GM23338 (cell line): ENCODE measurements at regions not wholly inside any gene's neighbourhood (a gene's known extent, or its start where the extent isn't known, plus 50 kb on each side); places are given as distances from the start of the nearest gene placed in this dataset.

Experiments
- ATAC-seq: fragments of 200-7000 bp; cut with Tn5 transposase; 3 replicates; pipeline ENCODE4 v1.9.1; 2020
- DNase-seq: peaks from one replicate; pipeline ENCODE4 v3.0.0-alpha.2; 2015; ENCODE audit warnings: low spot score
- H2AFZ ChIP-seq: fragments of 200-600 bp; sonication (generic); 2 replicates; pipeline ENCODE4 v1.8.0; 2016; ENCODE audit warnings: antibody characterized with exemption, mild to moderate bottlenecking, moderate library complexity
- H3F3A ChIP-seq: fragments of 200-600 bp; sonication (generic); replicated peaks from 2 replicates; pipeline ENCODE4 v1.8.0; 2017; ENCODE audit warnings: antibody characterized with exemption, mixed run types, low read depth
- H3K27ac ChIP-seq: fragments of 200-600 bp; sonication (generic); 2 replicates; pipeline ENCODE4 v1.6.1; 2016; ENCODE audit warnings: low read depth
- H3K27me3 ChIP-seq: fragments of 200-600 bp; sonication (generic); 2 replicates; pipeline ENCODE4 v1.8.0; 2016; ENCODE audit warnings: mild to moderate bottlenecking, mixed run types, moderate library complexity; ENCODE audit not compliant: insufficient read depth
- H3K36me3 ChIP-seq: fragments of 200-600 bp; sonication (generic); 2 replicates; pipeline ENCODE4 v1.8.0; 2016; ENCODE audit warnings: mild to moderate bottlenecking; ENCODE audit not compliant: insufficient read depth
- H3K4me1 ChIP-seq: fragments of 200-600 bp; sonication (generic); 2 replicates; pipeline ENCODE4 v1.8.0; 2016; ENCODE audit warnings: mild to moderate bottlenecking, moderate library complexity; ENCODE audit not compliant: insufficient read depth
- H3K4me2 ChIP-seq: fragments of 200-600 bp; sonication (generic); 2 replicates; pipeline ENCODE4 v1.7.1; 2017; ENCODE audit warnings: mixed run types
- H3K4me3 ChIP-seq: fragments of 200-600 bp; sonication (generic); 2 replicates; pipeline ENCODE4 v1.6.1; 2016; ENCODE audit warnings: mixed run types
- H3K79me2 ChIP-seq: fragments of 200-600 bp; sonication (generic); replicated peaks from 2 replicates; pipeline ENCODE4 v1.8.0; 2017; ENCODE audit warnings: mild to moderate bottlenecking; ENCODE audit not compliant: insufficient read depth
- H3K9me2 ChIP-seq: fragments of 200-600 bp; sonication (generic); 2 replicates; pipeline ENCODE4 v1.8.0; 2017; ENCODE audit not compliant: insufficient read depth
- H4K20me1 ChIP-seq: fragments of 200-600 bp; sonication (generic); replicated peaks from 2 replicates; pipeline ENCODE4 v1.8.0; 2017; ENCODE audit warnings: mild to moderate bottlenecking; ENCODE audit not compliant: insufficient read depth
- H3K27ac Mint-ChIP-seq: 2 replicates; pipeline ENCODE4 v1.8.0; 2020; ENCODE audit warnings: inconsistent platforms, mild to moderate bottlenecking, moderate library complexity, mixed read lengths
- H3K27me3 Mint-ChIP-seq: 3 replicates; pipeline ENCODE4 v1.8.0; 2022; ENCODE audit warnings: low read depth, mild to moderate bottlenecking, moderate library complexity, mixed read lengths, inconsistent platforms; ENCODE audit not compliant: insufficient read depth, poor library complexity
- H3K36me3 Mint-ChIP-seq: 3 replicates; pipeline ENCODE4 v1.8.0; 2021; ENCODE audit warnings: low read depth, mild to moderate bottlenecking, inconsistent platforms, moderate library complexity, mixed read lengths
- H3K4me1 Mint-ChIP-seq: 3 replicates; pipeline ENCODE4 v1.8.0; 2020; ENCODE audit warnings: mild to moderate bottlenecking, inconsistent platforms, mixed read lengths
- H3K4me3 Mint-ChIP-seq: 3 replicates; pipeline ENCODE4 v1.8.0; 2021; ENCODE audit warnings: moderate library complexity, mild to moderate bottlenecking, inconsistent platforms, mixed read lengths
- H3K9me3 Mint-ChIP-seq: 3 replicates; pipeline ENCODE4 v1.8.0; 2020; ENCODE audit warnings: moderate library complexity, mild to moderate bottlenecking, inconsistent platforms, mixed read lengths
- CREB1 ChIP-seq: fragments of 250-450 bp; sonication (Bioruptor Pico); IDR thresholded peaks from 2 replicates; pipeline ENCODE4 v1.5.0; 2020; ENCODE audit warnings: low read depth, mild to moderate bottlenecking, moderate library complexity
- EZH2 ChIP-seq: fragments of 200-600 bp; sonication (generic); IDR thresholded peaks from one replicate; pipeline ENCODE4 v1.8.0; 2017; ENCODE audit warnings: antibody characterized with exemption, mild to moderate bottlenecking, low read depth; ENCODE audit not compliant: unreplicated experiment
- EZH2phosphoT487 ChIP-seq: fragments of 200-600 bp; sonication (generic); IDR thresholded peaks from one replicate; pipeline ENCODE4 v1.8.1; 2018; ENCODE audit warnings: antibody characterized with exemption; ENCODE audit not compliant: unreplicated experiment
- JUNB ChIP-seq: IDR thresholded peaks from one replicate; pipeline ENCODE4 v1.6.1; 2016; ENCODE audit warnings: antibody characterized with exemption; ENCODE audit not compliant: unreplicated experiment
- NANOG ChIP-seq: IDR thresholded peaks from 2 replicates; pipeline ENCODE4 v1.6.1; 2016; ENCODE audit warnings: antibody characterized with exemption, borderline replicate concordance
- POLR2AphosphoS5 ChIP-seq: IDR thresholded peaks from 2 replicates; pipeline ENCODE4 v1.6.1; 2016; ENCODE audit warnings: antibody characterized with exemption, low read depth
- STAT1 ChIP-seq: IDR thresholded peaks from one replicate; pipeline ENCODE4 v1.6.1; 2016; ENCODE audit warnings: antibody characterized with exemption; ENCODE audit not compliant: unreplicated experiment
- ZNF114 ChIP-seq: fragments of 250-450 bp; sonication (Bioruptor Pico); IDR thresholded peaks from 2 replicates; pipeline ENCODE4 v1.5.0; 2020; ENCODE audit warnings: mild to moderate bottlenecking, moderate library complexity
- ZNF331 ChIP-seq: fragments of 250-450 bp; sonication (Bioruptor Pico); IDR thresholded peaks from 2 replicates; pipeline ENCODE4 v1.5.0; 2020; ENCODE audit warnings: low read depth, mild to moderate bottlenecking, moderate library complexity
- TF ChIP-seq, protein P1 (sequence below): fragments of 250-450 bp; sonication (Bioruptor Pico); IDR thresholded peaks from 2 replicates; pipeline ENCODE4 v1.5.0; 2020; ENCODE audit warnings: mild to moderate bottlenecking, moderate library complexity
- TF ChIP-seq, protein P2 (sequence below): IDR thresholded peaks from 2 replicates; pipeline ENCODE4 v1.6.1; 2016; ENCODE audit warnings: antibody characterized with exemption
- TF ChIP-seq, protein P3 (sequence below): IDR thresholded peaks from one replicate; pipeline ENCODE4 v1.6.1; 2018; ENCODE audit warnings: antibody characterized with exemption; ENCODE audit not compliant: unreplicated experiment
- TF ChIP-seq, protein P4 (sequence below), 2 experiments: fragments of 200-600 bp in 1 of 2; sonication (generic) in 1 of 2; conservative IDR thresholded peaks; 2 replicates each; pipeline versions ENCODE4 v1.5.1 to v1.6.1; 2016 to 2017; ENCODE audit warnings: antibody characterized with exemption in 2 of 2, low read depth in 2 of 2, mild to moderate bottlenecking in 2 of 2, moderate library complexity in 1 of 2

DNA sequence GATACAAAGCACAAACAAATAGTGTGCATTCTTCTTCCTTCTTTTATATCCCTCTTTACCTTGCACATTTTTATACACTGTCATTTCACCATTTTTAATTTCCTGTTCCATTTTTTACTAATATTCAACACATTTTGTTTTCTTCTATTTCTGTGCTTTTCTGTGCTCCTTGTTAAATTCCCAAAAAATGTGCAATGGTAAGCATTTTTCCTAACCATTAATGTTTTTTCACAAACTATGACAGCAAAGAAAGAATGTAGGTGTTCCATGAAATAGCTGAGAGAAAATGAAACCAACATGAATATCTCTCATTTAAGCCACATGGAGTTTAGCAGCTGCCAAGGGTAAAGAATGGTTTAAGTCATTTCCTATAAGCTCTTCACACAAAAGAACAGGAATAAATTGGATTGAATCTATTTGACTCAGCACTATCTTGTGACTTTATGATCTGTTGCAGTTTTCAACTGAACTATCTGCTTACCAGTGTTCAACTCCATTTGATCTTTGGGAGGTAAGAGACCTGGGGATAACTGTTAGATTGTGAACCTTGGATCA, 145.7 kb upstream of the CDH19 start:
- Histone ChIP-seq H3K4me1 (no peaks in the 10 kb centered on the region), H3K27me3 (no peaks in the 10 kb centered on the region), H3K4me3 (no peak overlapping the region), H3K36me3 (no peaks in the 10 kb centered on the region), H3K4me2 (no peak overlapping the region), H4K20me1 (no peaks in the 10 kb centered on the region), H3F3A (no peaks in the 10 kb centered on the region), H3K27ac (no peak overlapping the region), H2AFZ (no peak overlapping the region), H3K79me2 (no peaks in the 10 kb centered on the region), H3K9me2 (no peaks in the 10 kb centered on the region)
- no peaks in the 10 kb centered on the region for H3K9me3 Mint-ChIP-seq
- ATAC-seq (no peak), DNase-seq (no peak)
- H3K27ac Mint-ChIP-seq, result no peak overlapping the region
- no peak for TF ChIP-seq EZH2phosphoT487
- TF ChIP-seq STAT1, result no peak
- TF ChIP-seq, protein P1, sequence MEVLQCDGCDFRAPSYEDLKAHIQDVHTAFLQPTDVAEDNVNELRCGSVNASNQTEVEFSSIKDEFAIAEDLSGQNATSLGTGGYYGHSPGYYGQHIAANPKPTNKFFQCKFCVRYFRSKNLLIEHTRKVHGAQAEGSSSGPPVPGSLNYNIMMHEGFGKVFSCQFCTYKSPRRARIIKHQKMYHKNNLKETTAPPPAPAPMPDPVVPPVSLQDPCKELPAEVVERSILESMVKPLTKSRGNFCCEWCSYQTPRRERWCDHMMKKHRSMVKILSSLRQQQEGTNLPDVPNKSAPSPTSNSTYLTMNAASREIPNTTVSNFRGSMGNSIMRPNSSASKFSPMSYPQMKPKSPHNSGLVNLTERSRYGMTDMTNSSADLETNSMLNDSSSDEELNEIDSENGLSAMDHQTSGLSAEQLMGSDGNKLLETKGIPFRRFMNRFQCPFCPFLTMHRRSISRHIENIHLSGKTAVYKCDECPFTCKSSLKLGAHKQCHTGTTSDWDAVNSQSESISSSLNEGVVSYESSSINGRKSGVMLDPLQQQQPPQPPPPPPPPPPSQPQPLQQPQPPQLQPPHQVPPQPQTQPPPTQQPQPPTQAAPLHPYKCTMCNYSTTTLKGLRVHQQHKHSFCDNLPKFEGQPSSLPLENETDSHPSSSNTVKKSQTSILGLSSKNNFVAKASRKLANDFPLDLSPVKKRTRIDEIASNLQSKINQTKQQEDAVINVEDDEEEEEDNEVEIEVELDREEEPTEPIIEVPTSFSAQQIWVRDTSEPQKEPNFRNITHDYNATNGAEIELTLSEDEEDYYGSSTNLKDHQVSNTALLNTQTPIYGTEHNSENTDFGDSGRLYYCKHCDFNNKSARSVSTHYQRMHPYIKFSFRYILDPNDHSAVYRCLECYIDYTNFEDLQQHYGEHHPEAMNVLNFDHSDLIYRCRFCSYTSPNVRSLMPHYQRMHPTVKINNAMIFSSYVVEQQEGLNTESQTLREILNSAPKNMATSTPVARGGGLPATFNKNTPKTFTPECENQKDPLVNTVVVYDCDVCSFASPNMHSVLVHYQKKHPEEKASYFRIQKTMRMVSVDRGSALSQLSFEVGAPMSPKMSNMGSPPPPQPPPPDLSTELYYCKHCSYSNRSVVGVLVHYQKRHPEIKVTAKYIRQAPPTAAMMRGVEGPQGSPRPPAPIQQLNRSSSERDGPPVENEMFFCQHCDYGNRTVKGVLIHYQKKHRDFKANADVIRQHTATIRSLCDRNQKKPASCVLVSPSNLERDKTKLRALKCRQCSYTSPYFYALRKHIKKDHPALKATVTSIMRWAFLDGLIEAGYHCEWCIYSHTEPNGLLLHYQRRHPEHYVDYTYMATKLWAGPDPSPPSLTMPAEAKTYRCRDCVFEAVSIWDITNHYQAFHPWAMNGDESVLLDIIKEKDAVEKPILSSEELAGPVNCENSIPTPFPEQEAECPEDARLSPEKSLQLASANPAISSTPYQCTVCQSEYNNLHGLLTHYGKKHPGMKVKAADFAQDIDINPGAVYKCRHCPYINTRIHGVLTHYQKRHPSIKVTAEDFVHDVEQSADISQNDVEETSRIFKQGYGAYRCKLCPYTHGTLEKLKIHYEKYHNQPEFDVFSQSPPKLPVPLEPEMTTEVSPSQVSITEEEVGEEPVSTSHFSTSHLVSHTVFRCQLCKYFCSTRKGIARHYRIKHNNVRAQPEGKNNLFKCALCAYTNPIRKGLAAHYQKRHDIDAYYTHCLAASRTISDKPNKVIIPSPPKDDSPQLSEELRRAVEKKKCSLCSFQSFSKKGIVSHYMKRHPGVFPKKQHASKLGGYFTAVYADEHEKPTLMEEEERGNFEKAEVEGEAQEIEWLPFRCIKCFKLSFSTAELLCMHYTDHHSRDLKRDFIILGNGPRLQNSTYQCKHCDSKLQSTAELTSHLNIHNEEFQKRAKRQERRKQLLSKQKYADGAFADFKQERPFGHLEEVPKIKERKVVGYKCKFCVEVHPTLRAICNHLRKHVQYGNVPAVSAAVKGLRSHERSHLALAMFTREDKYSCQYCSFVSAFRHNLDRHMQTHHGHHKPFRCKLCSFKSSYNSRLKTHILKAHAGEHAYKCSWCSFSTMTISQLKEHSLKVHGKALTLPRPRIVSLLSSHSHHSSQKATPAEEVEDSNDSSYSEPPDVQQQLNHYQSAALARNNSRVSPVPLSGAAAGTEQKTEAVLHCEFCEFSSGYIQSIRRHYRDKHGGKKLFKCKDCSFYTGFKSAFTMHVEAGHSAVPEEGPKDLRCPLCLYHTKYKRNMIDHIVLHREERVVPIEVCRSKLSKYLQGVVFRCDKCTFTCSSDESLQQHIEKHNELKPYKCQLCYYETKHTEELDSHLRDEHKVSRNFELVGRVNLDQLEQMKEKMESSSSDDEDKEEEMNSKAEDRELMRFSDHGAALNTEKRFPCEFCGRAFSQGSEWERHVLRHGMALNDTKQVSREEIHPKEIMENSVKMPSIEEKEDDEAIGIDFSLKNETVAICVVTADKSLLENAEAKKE (CRISPR knock-in tag), result no peak
- no peak for TF ChIP-seq JUNB
- no peak for TF ChIP-seq CREB1 (CRISPR knock-in tag)
- TF ChIP-seq, protein P2, sequence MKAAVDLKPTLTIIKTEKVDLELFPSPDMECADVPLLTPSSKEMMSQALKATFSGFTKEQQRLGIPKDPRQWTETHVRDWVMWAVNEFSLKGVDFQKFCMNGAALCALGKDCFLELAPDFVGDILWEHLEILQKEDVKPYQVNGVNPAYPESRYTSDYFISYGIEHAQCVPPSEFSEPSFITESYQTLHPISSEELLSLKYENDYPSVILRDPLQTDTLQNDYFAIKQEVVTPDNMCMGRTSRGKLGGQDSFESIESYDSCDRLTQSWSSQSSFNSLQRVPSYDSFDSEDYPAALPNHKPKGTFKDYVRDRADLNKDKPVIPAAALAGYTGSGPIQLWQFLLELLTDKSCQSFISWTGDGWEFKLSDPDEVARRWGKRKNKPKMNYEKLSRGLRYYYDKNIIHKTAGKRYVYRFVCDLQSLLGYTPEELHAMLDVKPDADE, result no peak
- no peak for TF ChIP-seq EZH2
- no peak for TF ChIP-seq ZNF114 (CRISPR knock-in tag)
- TF ChIP-seq NANOG, result no peak
- TF ChIP-seq, protein P3, sequence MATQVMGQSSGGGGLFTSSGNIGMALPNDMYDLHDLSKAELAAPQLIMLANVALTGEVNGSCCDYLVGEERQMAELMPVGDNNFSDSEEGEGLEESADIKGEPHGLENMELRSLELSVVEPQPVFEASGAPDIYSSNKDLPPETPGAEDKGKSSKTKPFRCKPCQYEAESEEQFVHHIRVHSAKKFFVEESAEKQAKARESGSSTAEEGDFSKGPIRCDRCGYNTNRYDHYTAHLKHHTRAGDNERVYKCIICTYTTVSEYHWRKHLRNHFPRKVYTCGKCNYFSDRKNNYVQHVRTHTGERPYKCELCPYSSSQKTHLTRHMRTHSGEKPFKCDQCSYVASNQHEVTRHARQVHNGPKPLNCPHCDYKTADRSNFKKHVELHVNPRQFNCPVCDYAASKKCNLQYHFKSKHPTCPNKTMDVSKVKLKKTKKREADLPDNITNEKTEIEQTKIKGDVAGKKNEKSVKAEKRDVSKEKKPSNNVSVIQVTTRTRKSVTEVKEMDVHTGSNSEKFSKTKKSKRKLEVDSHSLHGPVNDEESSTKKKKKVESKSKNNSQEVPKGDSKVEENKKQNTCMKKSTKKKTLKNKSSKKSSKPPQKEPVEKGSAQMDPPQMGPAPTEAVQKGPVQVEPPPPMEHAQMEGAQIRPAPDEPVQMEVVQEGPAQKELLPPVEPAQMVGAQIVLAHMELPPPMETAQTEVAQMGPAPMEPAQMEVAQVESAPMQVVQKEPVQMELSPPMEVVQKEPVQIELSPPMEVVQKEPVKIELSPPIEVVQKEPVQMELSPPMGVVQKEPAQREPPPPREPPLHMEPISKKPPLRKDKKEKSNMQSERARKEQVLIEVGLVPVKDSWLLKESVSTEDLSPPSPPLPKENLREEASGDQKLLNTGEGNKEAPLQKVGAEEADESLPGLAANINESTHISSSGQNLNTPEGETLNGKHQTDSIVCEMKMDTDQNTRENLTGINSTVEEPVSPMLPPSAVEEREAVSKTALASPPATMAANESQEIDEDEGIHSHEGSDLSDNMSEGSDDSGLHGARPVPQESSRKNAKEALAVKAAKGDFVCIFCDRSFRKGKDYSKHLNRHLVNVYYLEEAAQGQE, result no peak
- TF ChIP-seq, protein P4, sequence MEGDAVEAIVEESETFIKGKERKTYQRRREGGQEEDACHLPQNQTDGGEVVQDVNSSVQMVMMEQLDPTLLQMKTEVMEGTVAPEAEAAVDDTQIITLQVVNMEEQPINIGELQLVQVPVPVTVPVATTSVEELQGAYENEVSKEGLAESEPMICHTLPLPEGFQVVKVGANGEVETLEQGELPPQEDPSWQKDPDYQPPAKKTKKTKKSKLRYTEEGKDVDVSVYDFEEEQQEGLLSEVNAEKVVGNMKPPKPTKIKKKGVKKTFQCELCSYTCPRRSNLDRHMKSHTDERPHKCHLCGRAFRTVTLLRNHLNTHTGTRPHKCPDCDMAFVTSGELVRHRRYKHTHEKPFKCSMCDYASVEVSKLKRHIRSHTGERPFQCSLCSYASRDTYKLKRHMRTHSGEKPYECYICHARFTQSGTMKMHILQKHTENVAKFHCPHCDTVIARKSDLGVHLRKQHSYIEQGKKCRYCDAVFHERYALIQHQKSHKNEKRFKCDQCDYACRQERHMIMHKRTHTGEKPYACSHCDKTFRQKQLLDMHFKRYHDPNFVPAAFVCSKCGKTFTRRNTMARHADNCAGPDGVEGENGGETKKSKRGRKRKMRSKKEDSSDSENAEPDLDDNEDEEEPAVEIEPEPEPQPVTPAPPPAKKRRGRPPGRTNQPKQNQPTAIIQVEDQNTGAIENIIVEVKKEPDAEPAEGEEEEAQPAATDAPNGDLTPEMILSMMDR (conservative IDR thresholded peaks at IDR 0.05; ENCODE audit: low read depth in 2 of 2), result no peak
- TF ChIP-seq POLR2AphosphoS5, result no peak
- TF ChIP-seq ZNF331 (CRISPR knock-in tag), result no peak
- H3K4me3 Mint-ChIP-seq, result no peak overlapping the region
- H3K36me3 Mint-ChIP-seq, result no peaks in the 10 kb centered on the region
- H3K27me3 Mint-ChIP-seq, result no peaks in the 10 kb centered on the region
- H3K4me1 Mint-ChIP-seq, result no peaks in the 10 kb centered on the region
